HepG2 (cell line): ENCODE measurements at regions not wholly inside any gene's neighbourhood (a gene's known extent, or its start where the extent isn't known, plus 50 kb on each side); places are given as distances from the start of the nearest gene placed in this dataset.

Source experiments
- ATAC-seq: fragments of 200-7000 bp; cut with Tn5 transposase; 3 replicates; pipeline ENCODE4 v1.9.1; 2020; ENCODE audit warnings: mild to moderate bottlenecking, moderate library complexity
- BruUV-seq: library from RNA; stranded (reverse); fragments of 400-500 nt; replicated peaks from 2 replicates; lab custom pipeline; 2021; lab: Mats Ljungman, UMichigan
- CTCF ChIA-PET: fragments of 300-600 bp; formaldehyde crosslinking; extraction: SDS; loops from one replicate; lab custom pipeline; 2021; ENCODE audit warnings: low total read pairs, inconsistent platforms, low intra/inter-chr PET ratio; lab: Yijun Ruan, JAX
- POLR2A ChIA-PET: fragments of 350-600 bp; sonication (Branson Sonifier 250); formaldehyde crosslinking; loops from one replicate; lab custom pipeline; 2020; ENCODE audit warnings: antibody characterized with exemption, inconsistent platforms; lab: Yijun Ruan, JAX
- DNase-seq: peaks from one replicate; pipeline ENCODE4 v3.0.0-alpha.2; 2015; ENCODE audit warnings: low spot score
- FAIRE-seq: peaks from 3 replicates; lab custom pipeline; 2011; peaks lifted over from hg19 to GRCh38; lab: Jason Lieb, UNC
- H2AFZ ChIP-seq: one replicate; pipeline ENCODE4 v1.6.1; 2011; ENCODE audit warnings: low read length, inconsistent platforms
- H3K27ac ChIP-seq: fragments of 300-600 bp; 3 replicates; pipeline ENCODE4 v1.8.0; 2011; ENCODE audit warnings: mixed run types, mild to moderate bottlenecking, mixed read lengths, low read length, inconsistent platforms; ENCODE audit not compliant: insufficient read depth; ENCODE audit errors: extremely low read length
- H3K27me3 ChIP-seq, 2 experiments: fragments of 200-600 bp in 1 of 2; 2 replicates in 1 of 2; 3 replicates in 1 of 2; pipeline versions ENCODE4 v1.6.0 to v1.8.0; 2011; ENCODE audit warnings: low read length in 2 of 2, mild to moderate bottlenecking in 2 of 2, moderate library complexity in 2 of 2, inconsistent platforms in 1 of 2; ENCODE audit not compliant: insufficient read depth in 2 of 2, control insufficient read depth in 1 of 2
- H3K36me3 ChIP-seq, 2 experiments: fragments of 200-600 bp in 1 of 2; replicated peaks in 1 of 2; 2 replicates in 1 of 2; 3 replicates in 1 of 2; pipeline versions ENCODE4 v1.5.1 to v1.8.0; 2011; ENCODE audit warnings: low read length in 2 of 2, inconsistent platforms in 1 of 2; ENCODE audit not compliant: insufficient read depth in 2 of 2, control insufficient read depth in 1 of 2
- H3K4me1 ChIP-seq: 2 replicates; pipeline ENCODE4 v1.5.1; 2012; ENCODE audit warnings: low read length, inconsistent platforms; ENCODE audit not compliant: insufficient read depth
- H3K4me2 ChIP-seq: 2 replicates; pipeline ENCODE4 v1.6.0; 2011; ENCODE audit warnings: low read depth, low read length, inconsistent platforms
- H3K4me3 ChIP-seq, 3 experiments: fragments of 200-600 bp in 1 of 3; sonication (generic), shearing (Covaris generic) in 1 of 3; replicated peaks in 1 of 3; 2 replicates each; pipeline ENCODE4 v1.5.1; 2011 to 2016; ENCODE audit warnings: low read length in 3 of 3, inconsistent platforms in 2 of 3, low read depth in 2 of 3, mild to moderate bottlenecking in 2 of 3, control low read depth in 1 of 3, mixed read lengths in 1 of 3; ENCODE audit not compliant: insufficient read depth in 1 of 3
- H3K79me2 ChIP-seq: one replicate; pipeline ENCODE4 v1.6.1; 2011; ENCODE audit warnings: low read length, inconsistent platforms; ENCODE audit not compliant: insufficient read depth
- H3K9ac ChIP-seq: 2 replicates; pipeline ENCODE4 v1.6.0; 2011; ENCODE audit warnings: mild to moderate bottlenecking, low read depth, low read length, inconsistent platforms; ENCODE audit not compliant: insufficient read depth
- H3K9me3 ChIP-seq: 2 replicates; pipeline ENCODE4 v1.5.1; 2012; ENCODE audit warnings: mild to moderate bottlenecking, low read length
- H4K20me1 ChIP-seq: 2 replicates; pipeline ENCODE4 v1.6.0; 2011; ENCODE audit warnings: inconsistent platforms, mild to moderate bottlenecking, low read length, moderate library complexity; ENCODE audit not compliant: insufficient read depth
- ARNT2 ChIP-seq: sonication (generic); formaldehyde crosslinking; IDR thresholded peaks from 2 replicates; pipeline ENCODE4 v1.8.0; 2022; ENCODE audit warnings: mild to moderate bottlenecking, low read depth, missing genetic modification reagents, moderate library complexity
- FOSL1 ChIP-seq: sonication (generic); formaldehyde crosslinking; IDR thresholded peaks from 2 replicates; pipeline ENCODE4 v1.9.0; 2021; ENCODE audit warnings: missing genetic modification reagents, borderline replicate concordance
- FOXM1 ChIP-seq: sonication (generic); formaldehyde crosslinking; IDR thresholded peaks from 2 replicates; pipeline ENCODE4 v1.5.0; 2020; ENCODE audit warnings: missing genetic modification reagents
- GMEB1 ChIP-seq: sonication (generic); formaldehyde crosslinking; IDR thresholded peaks from 2 replicates; pipeline ENCODE4 v1.5.1; 2020; ENCODE audit warnings: missing genetic modification reagents, mild to moderate bottlenecking, borderline replicate concordance
- HINFP ChIP-seq: sonication (generic); formaldehyde crosslinking; IDR thresholded peaks from 2 replicates; pipeline ENCODE4 v1.4.0; 2020; ENCODE audit warnings: low read depth, mild to moderate bottlenecking, missing genetic modification reagents
- PHB2 ChIP-seq: fragments of 450-650 bp; IDR thresholded peaks from 2 replicates; pipeline ENCODE4 v1.6.1; 2018; ENCODE audit not compliant: partially characterized antibody
- TBX2 ChIP-seq: sonication (generic); formaldehyde crosslinking; IDR thresholded peaks from 2 replicates; pipeline ENCODE4 v1.5.0; 2020; ENCODE audit warnings: missing genetic modification reagents, mild to moderate bottlenecking, borderline replicate concordance
- TRIM24 ChIP-seq: sonication (generic); formaldehyde crosslinking; IDR thresholded peaks from 2 replicates; pipeline ENCODE4 v1.8.0; 2022; ENCODE audit warnings: mild to moderate bottlenecking, missing genetic modification reagents
- ZBTB21 ChIP-seq: sonication (generic); formaldehyde crosslinking; IDR thresholded peaks from 2 replicates; pipeline ENCODE4 v1.4.0; 2020; ENCODE audit warnings: missing genetic modification reagents
- ZMAT3 ChIP-seq: sonication (generic); formaldehyde crosslinking; conservative IDR thresholded peaks from 2 replicates; pipeline ENCODE4 v1.7.0; 2021; ENCODE audit warnings: missing genetic modification reagents
- ZNF124 ChIP-seq: sonication (generic); formaldehyde crosslinking; IDR thresholded peaks from 2 replicates; pipeline ENCODE4 v1.4.0; 2020; ENCODE audit warnings: missing genetic modification reagents
- ZNF276 ChIP-seq: sonication (generic); formaldehyde crosslinking; IDR thresholded peaks from 2 replicates; pipeline ENCODE4 v1.4.0; 2020; ENCODE audit warnings: mild to moderate bottlenecking, low read depth, missing genetic modification reagents
- WGBS: methylation state at CpG from one replicate; pipeline ENCODE4 v1.1.6; 2017; ENCODE audit warnings: low lambda C conversion rate; 5-methylcytosine and 5-hydroxymethylcytosine counted together
- in situ Hi-C: cut with HindIII; loops from 2 replicates; pipeline ENCODE4 v1.10.0; 2017; ENCODE audit warnings: low pct_unique_long_range_greater_than_20kb; ENCODE audit not compliant: extremely low pct_ligation_motif_present
- intact Hi-C: fragments of 100-400 bp; cut with micrococcal nuclease; formaldehyde crosslinking; loops from one replicate; pipeline ENCODE4 v1.10.0; 2022; ENCODE audit not compliant: unreplicated experiment

- no peaks in the 10 kb centered on the region for H3K79me2 ChIP-seq
- DNase-seq (no peak), FAIRE-seq (no peak), ATAC-seq (no peak)
- H3K27ac ChIP-seq: no peak overlapping the region
- H3K9me3 ChIP-seq: no peaks in the 10 kb centered on the region
- H3K36me3 ChIP-seq: no peaks in the 10 kb centered on the region
- no peak overlapping the region for H3K4me2 ChIP-seq
- H3K4me3 ChIP-seq: no peak overlapping the region
- in situ Hi-C loops: no loop called here
- intact Hi-C loops: no loop called here
- BruUV-seq: no TSS peak
- H2AFZ ChIP-seq: no peak overlapping the region
- POLR2A ChIA-PET: no interaction called here
- WGBS: 10% methylated on average over 2 of the region's 2 CpGs
- H3K27me3 ChIP-seq: no peaks in the 10 kb centered on the region
- CTCF ChIA-PET: no interaction called here
- H3K4me1 ChIP-seq: no peaks in the 10 kb centered on the region
- no peak overlapping the region for H3K9ac ChIP-seq
- TF ChIP-seq ZMAT3 (CRISPR knock-in tag) (no peak), ZBTB21 (CRISPR knock-in tag) (no peak), ZNF276 (CRISPR knock-in tag) (no peak), GMEB1 (CRISPR knock-in tag) (no peak), TRIM24 (no peak), FOSL1 (CRISPR knock-in tag) (no peak), ZNF124 (CRISPR knock-in tag) (no peak), FOXM1 (CRISPR knock-in tag) (no peak), PHB2 (no peak), ARNT2 (CRISPR knock-in tag) (no peak), HINFP (CRISPR knock-in tag) (no peak), TBX2 (CRISPR knock-in tag) (no peak)
- H4K20me1 ChIP-seq: no peaks in the 10 kb centered on the region
Observed at GRCh38 chr2:182595650-182596049, 120.4 kb upstream of the DNAJC10 start.
